K562 (cell line): ENCODE measurements at regions not wholly inside any gene's neighbourhood (a gene's known extent, or its start where the extent isn't known, plus 50 kb on each side); places are given as distances from the start of the nearest gene placed in this dataset.

Source experiments
- TF ChIP-seq, protein P1 (sequence below), 2 experiments: fragments of 450-650 bp in 1 of 2; sonication (generic) in 1 of 2; formaldehyde crosslinking in 1 of 2; IDR thresholded peaks; 2 replicates each; pipeline versions ENCODE4 v1.7.1 to v1.9.0; 2016 to 2022; ENCODE audit warnings: inconsistent platforms in 1 of 2, mild to moderate bottlenecking in 1 of 2, missing genetic modification reagents in 1 of 2

- TF ChIP-seq, protein P1, sequence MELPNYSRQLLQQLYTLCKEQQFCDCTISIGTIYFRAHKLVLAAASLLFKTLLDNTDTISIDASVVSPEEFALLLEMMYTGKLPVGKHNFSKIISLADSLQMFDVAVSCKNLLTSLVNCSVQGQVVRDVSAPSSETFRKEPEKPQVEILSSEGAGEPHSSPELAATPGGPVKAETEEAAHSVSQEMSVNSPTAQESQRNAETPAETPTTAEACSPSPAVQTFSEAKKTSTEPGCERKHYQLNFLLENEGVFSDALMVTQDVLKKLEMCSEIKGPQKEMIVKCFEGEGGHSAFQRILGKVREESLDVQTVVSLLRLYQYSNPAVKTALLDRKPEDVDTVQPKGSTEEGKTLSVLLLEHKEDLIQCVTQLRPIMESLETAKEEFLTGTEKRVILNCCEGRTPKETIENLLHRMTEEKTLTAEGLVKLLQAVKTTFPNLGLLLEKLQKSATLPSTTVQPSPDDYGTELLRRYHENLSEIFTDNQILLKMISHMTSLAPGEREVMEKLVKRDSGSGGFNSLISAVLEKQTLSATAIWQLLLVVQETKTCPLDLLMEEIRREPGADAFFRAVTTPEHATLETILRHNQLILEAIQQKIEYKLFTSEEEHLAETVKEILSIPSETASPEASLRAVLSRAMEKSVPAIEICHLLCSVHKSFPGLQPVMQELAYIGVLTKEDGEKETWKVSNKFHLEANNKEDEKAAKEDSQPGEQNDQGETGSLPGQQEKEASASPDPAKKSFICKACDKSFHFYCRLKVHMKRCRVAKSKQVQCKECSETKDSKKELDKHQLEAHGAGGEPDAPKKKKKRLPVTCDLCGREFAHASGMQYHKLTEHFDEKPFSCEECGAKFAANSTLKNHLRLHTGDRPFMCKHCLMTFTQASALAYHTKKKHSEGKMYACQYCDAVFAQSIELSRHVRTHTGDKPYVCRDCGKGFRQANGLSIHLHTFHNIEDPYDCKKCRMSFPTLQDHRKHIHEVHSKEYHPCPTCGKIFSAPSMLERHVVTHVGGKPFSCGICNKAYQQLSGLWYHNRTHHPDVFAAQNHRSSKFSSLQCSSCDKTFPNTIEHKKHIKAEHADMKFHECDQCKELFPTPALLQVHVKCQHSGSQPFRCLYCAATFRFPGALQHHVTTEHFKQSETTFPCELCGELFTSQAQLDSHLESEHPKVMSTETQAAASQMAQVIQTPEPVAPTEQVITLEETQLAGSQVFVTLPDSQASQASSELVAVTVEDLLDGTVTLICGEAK (IDR thresholded peaks at IDR 0.05) = no peak
- TF ChIP-seq, protein P1 (CRISPR knock-in tag; IDR thresholded peaks at IDR 0.05) = no peak
Measured at GRCh38 chr6:63516186-63516944, 55.9 kb upstream of the LOC128125822 start (continued).
